Left cardiac atrium (tissue), 4 donors: ENCODE measurements at regions not wholly inside any gene's neighbourhood (a gene's known extent, or its start where the extent isn't known, plus 50 kb on each side); places are given as distances from the start of the nearest gene placed in this dataset.

Experiments
- ATAC-seq, 2 donors: fragments of 200-7000 bp; cut with Tn5 transposase; one replicate each; pipeline ENCODE4 v1.9.1; 2020; ENCODE audit warnings: mild to moderate bottlenecking in 2 of 2, moderate library complexity in 2 of 2
- DNase-seq: peaks from one replicate; pipeline ENCODE4 v3.0.0-alpha.2; 2020
- intact Hi-C, 2 donors: fragments of 100-400 bp; cut with DNase I; formaldehyde crosslinking; loops; one replicate each; pipeline versions ENCODE4 v1.14.1 to v1.15.1; 2022 to 2023
- donor health status: DM: no; HTN: yes; CAD: no.
- donor health status: DM: no; HTN: yes; CAD: no; lungs with severe emphysema.
- donor health status: DM: yes; HTN: yes; CAD: no.
- donor health status: Dilated cardiomyopathy.

DNA sequence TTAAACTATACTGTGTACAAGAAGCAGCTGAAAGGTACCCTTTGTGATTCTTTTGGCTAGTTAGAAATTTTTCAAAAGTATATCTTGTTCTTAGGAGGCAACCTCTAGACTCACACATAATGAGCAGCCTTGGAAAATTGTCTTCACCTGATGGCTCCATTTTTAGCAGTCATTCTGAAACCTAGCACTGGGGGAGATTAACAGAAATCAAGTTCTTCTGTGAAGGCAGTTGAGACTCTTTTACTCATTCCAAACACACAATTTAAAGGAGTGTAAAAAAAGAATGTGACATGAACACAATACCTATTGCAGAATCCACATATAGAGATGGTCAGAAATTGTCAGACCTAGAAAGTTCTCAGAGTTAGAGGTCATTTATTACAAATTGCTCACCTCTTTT, 197.7 kb downstream of the UBE2E3 start:
- intact Hi-C loops, result no loop called here
- DNase-seq (no peak), ATAC-seq (no peak)

DNA sequence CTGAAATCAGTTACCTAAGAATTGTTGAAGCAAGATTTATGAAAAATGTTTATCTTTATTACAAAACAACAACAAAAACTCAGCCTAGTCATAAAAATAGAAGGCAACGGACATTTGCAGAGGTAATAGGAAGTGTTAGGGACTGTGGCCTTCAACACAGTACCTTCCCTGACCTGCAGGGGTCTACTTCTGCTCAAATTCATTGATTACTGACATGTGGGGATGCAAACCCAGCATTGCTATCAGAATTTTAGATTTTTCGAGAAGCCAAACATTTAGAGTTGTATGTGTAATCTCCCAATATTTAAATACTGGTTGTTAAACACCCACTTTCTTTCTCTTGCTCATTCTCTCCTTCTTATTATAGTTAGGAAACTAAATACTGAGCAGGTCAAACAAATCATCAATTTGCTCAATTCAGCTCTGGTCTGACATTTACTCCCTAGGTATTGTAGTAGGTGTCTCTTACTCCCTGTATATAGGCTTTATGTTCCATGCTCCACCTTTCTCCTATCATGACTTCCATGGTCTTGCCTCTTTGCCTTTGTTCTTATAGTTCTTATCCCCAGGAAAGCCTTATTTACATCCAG, 198.5 kb downstream of the UBE2E3 start:
- DNase-seq, result no peak
- ATAC-seq, result no peak
- intact Hi-C loops, result no loop called here

GRCh38 chr2:181183878-181184542, 203.6 kb downstream of the UBE2E3 start:
- ATAC-seq (no peak), DNase-seq (no peak)
- intact Hi-C loops, result no loop called here

GRCh38 chr2:181185421-181185820, 205.0 kb downstream of the UBE2E3 start:
- intact Hi-C loops, result no loop called here
- ATAC-seq, result no peak

DNA sequence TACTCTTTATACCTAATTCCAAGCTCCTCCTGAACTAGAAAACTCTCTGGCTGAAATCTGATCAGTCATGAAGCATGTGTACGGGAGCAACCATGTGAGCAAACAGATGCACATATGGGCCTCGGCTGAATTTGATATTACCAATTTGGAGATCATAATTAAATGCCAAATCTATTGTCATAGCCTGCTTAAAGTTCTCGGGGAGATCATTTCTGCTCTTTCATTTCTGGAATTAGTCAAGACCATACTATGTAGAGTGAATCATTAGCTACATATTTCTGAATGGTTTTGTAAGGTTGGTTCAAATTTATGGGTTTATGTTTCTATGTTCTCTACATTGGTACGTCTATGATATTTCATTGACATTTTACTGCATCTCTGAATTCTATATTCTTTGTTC, 205.5 kb downstream of the UBE2E3 start:
- intact Hi-C loops, result no loop called here
- DNase-seq (no peak), ATAC-seq (no peak)

More at GRCh38 chr2:181185421-181185820, 205.0 kb downstream of the UBE2E3 start:
- no peak for DNase-seq

GRCh38 chr2:181188605-181189004, 208.2 kb downstream of the UBE2E3 start:
- no peak for ATAC-seq
- intact Hi-C loops, result no loop called here
- DNase-seq, result no peak

GRCh38 chr2:181189951-181190350, 209.5 kb downstream of the UBE2E3 start:
- no peak for DNase-seq
- no peak for ATAC-seq
- intact Hi-C loops, result no loop called here

- ATAC-seq (no peak), DNase-seq (no peak)
- intact Hi-C loops, result no loop called here
These were observed 210.3 kb downstream of the UBE2E3 start for GRCh38 chr2:181190711-181191110.

GRCh38 chr2:181193550-181193949, 213.1 kb downstream of the UBE2E3 start:
- ATAC-seq, result no peak

DNA sequence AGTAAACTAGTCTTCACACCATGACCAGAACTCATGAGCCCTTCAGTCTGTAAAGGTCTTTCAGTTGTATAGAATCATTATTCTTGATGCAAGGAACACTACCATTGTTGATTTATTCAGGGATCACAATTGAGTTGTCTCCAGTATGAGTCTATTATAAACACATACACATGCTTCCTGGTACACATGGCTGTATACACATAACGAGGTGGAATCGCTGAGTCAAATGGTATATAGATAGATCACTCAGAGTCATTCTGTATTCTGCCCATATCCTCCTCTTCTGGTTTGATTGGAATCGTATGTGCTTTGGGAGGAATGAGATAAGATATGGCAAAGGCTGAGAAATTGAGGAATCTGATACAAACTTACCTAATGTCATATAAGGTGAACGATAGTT, 216.0 kb downstream of the UBE2E3 start:
- ATAC-seq, result no peak
- no peak for DNase-seq
- intact Hi-C loops, result no loop called here

More at GRCh38 chr2:181193550-181193949, 213.1 kb downstream of the UBE2E3 start:
- intact Hi-C loops, result no loop called here
- DNase-seq, result no peak

DNA sequence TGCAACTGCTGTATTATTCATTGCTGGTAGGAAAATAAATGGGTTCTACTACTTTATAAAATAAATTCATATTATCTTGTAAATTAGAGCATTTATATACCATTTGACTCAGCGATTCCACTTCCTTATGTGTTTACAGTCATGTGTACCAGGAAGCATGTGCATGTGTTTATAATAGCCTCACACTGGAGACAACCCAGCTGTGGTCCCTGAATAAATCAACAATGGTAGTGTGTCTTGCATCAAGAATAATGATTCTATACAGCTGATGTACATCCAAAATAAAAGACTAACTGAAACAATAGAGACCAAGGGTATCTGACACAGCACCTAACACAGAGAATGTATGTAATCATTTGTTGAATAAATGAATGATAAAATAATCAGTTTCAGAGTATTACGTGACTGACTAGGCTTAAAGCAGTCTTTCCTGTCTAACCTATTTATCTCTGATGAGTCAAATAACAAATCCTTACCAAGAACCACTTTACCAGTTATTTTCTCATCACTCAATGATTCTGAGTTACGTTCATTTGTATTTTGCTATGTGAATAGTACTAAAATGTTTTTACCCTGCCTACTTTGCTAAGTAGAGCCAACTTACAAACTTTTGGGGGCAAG, 216.8 kb downstream of the UBE2E3 start:
- ATAC-seq, result no peak
- intact Hi-C loops, result no loop called here
- no peak for DNase-seq

DNA sequence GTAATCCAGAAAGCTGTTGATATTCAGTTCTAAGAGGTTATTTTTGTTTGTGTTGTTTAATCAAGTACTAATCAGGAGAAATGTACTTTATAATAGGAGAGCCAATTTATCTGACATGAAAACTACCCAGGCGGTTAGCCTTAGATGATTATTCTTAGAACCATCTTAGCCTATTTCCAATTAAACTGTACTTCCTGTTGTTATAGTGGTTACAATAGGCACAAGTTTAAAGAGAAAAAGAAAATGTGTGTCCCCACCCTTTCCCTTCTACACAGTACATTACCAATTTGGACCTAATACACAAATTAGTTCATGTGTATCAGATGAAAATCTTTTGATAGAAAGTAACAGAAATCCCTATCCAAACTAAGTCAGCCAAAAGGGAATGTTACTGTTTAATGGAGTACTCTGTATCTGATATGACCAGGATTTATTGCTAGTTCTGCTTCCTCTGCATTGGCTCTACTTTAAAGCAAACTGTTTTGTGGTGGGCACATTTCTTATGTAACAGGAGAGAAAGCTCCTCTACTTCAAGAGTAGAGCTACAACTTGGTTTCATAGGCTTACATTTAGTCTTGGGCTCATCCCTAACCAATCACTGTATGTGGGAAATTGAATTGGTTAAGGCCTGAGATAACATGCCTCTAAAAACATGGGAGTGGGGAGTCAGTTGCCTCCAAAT, 217.9 kb downstream of the UBE2E3 start:
- no peak for DNase-seq
- no peak for ATAC-seq
- intact Hi-C loops, result no loop called here

DNA sequence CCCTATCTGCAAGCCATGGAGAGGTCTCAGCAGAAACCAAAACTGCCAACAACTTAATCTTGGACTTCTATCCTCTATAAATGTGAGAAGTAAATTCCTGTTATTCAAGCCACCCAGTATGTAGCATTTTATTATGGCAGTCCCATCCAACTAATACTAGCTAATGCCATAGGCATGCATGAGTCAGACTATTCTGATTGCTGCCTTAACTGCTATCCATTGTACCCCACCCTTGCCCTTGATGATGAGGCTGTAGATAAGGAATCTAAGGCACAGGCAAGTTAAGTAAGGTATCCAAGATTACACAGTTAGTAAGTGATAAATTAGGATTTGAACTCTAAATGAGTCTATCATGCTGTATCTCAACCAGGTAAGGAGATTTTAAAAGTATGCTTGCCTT, 223.0 kb downstream of the UBE2E3 start:
- ATAC-seq, result no peak
- intact Hi-C loops, result no loop called here
- DNase-seq, result no peak

GRCh38 chr2:181203916-181204315, 223.5 kb downstream of the UBE2E3 start:
- intact Hi-C loops, result no loop called here
- DNase-seq (no peak), ATAC-seq (no peak)

DNA sequence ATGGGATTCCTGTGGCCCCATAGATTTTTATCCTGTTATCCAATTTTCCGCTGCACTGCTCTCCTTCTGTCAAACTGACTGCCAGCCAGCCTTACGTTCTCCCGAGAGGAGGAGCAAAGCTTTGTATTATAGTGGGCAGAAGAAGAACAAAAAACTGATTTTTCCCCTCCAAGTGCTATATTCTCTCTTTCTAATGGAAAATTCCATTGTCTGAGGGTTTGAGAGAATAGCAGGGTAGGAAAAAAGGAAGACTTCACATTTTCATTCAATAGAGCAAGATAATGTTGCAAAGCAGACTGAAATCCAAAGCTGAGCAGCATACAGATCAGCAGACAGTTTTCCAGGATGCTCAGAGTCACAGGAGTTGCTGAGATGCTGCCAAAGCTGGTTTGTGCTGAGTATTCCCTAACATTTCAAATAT, 238.0 kb downstream of the UBE2E3 start:
- intact Hi-C loops, result no loop called here
- DNase-seq, result no peak

DNA sequence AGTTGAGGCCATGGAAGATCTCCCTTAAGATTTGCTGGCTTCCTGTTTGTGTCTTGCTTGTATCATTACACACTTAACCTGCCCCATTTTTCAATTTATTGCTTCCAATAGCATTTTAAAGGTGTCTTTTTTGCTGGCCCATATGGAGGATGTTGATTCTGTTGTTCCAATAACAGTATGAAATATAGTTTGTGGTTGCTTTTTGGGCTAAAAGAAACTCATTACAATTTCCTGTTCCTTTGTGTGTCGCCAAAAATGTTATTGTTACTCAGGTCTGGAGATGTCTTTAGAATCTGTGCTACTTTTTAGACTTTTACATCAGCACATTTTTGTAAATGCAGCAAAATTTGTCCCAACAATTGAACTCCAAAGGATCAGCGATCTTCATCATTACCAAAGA, 234.0 kb upstream of the ITGA4 start:
- intact Hi-C loops, result no loop called here
- DNase-seq (no peak), ATAC-seq (no peak)

More for the DNA sequence above, 238.0 kb downstream of the UBE2E3 start:
- ATAC-seq, result no peak

- ATAC-seq (no peak), DNase-seq (no peak)
- intact Hi-C loops, result no loop called here
These were observed 232.3 kb upstream of the ITGA4 start for GRCh38 chr2:181224866-181225265.

DNA sequence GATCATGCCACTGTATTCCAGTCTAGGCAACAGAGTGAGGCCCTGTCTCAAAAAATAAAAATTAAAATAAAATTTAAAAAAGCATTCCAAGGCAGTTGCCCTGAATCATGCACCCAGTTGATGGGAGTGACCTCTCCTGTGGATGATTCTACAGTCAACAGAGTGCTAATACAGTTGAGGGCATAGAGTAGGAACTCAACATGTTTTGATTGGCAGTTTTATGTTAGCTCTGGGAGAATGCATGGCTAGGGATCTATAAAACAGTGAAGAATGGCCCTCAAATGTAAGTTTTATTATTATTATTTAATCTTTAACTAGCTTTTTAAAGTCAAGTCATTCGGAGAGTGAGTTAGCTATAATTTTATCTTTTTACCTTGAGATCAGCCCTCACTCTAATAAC, 228.5 kb upstream of the ITGA4 start:
- no peak for ATAC-seq
- intact Hi-C loops, result no loop called here
- DNase-seq, result no peak

DNA sequence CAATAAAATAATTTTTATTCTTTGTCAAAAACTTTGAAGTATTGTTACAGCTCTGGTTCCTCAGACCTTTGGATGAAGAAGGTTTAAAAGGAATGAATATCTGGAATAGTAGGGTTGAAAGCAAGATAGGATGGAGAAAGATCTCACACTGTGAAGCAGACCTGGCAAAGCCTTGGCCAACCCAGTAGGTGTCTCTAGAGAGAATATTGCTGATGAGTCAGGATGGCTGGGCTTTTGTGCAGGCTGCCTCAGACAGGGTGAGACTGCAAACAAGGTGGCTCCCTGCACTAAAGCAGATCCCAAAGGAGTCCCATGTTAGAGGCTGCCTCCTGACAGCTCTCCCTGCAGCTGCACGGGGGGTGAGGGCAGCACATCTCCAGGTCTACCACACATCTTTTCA, 226.0 kb upstream of the ITGA4 start:
- no peak for DNase-seq
- intact Hi-C loops, result no loop called here
- ATAC-seq, result no peak

GRCh38 chr2:181231886-181232621, 225.1 kb upstream of the ITGA4 start:
- no peak for DNase-seq
- intact Hi-C loops, result no loop called here
- ATAC-seq, result no peak
